ENCODE measurements at regions not wholly inside any gene's neighbourhood (a gene's known extent, or its start where the extent isn't known, plus 50 kb on each side); places are given as distances from the start of the nearest gene placed in this dataset.

DNA sequence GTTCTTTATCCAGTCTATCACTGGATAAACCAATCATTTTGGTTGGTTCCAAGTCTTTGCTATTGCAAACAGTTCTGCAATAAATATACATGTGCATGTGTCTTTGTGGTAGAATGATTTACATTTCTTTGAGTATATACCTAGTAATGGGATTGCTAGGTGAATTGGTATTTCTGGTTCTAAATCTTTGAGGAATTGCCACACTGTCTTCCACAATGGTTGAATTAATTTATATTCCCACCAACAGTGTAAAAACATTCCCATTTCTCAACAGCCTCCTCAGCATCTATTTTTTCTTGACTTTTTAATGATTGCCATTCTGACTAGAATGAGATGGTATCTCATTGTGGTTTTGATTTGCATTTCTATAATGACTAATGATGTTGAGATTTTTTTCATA, 791.7 kb upstream of the AGA start:
- no peak for TF ChIP-seq CTCF (IDR thresholded peaks at IDR 0.05; ENCODE audit: control insufficient read depth, insufficient read depth, low read depth, low read length, missing control alignments)
- H3K4me3 ChIP-seq (ENCODE audit: control insufficient read depth, low read depth, low read length) = no peak overlapping the region
- no peak for DNase-seq (ENCODE audit: low read depth)

GRCh38 chr4:178240891-178241290, 798.7 kb upstream of the AGA start:
- no peak overlapping the region for H3K4me3 ChIP-seq (ENCODE audit: control insufficient read depth, low read depth, low read length)
- TF ChIP-seq CTCF (IDR thresholded peaks at IDR 0.05; ENCODE audit: control insufficient read depth, insufficient read depth, low read depth, low read length, missing control alignments) = no peak
- no peak for DNase-seq (ENCODE audit: low read depth)

GRCh38 chr4:178241601-178242118, 799.4 kb upstream of the AGA start:
- TF ChIP-seq CTCF (IDR thresholded peaks at IDR 0.05; ENCODE audit: control insufficient read depth, insufficient read depth, low read depth, low read length, missing control alignments) = no peak
- DNase-seq (ENCODE audit: low read depth) = no peak
- H3K4me3 ChIP-seq (ENCODE audit: control insufficient read depth, low read depth, low read length) = no peak overlapping the region

DNA sequence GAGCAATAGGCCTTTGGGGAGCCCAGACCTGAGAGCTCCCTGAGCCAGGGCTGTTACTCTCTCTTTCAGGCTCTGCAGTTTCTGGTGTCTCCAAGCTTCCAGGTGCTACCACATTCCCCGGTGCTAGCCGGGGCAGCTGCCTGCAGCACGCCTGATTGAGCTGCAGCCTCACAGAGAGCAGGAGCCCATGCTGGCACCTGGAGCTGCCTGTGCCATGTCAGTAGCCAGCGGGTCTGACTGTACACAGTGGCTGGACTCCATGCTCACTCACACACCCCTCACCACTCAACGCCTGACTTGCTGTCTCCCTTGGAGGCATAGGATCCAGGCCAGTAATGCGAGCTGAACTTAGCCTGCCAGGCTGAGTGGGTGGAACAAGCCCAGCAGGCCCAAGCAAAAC, 800.4 kb upstream of the AGA start:
- H3K4me3 ChIP-seq (ENCODE audit: control insufficient read depth, low read depth, low read length) = no peak overlapping the region
- no peak for DNase-seq (ENCODE audit: low read depth)
- no peak for TF ChIP-seq CTCF (IDR thresholded peaks at IDR 0.05; ENCODE audit: control insufficient read depth, insufficient read depth, low read depth, low read length, missing control alignments)

DNA sequence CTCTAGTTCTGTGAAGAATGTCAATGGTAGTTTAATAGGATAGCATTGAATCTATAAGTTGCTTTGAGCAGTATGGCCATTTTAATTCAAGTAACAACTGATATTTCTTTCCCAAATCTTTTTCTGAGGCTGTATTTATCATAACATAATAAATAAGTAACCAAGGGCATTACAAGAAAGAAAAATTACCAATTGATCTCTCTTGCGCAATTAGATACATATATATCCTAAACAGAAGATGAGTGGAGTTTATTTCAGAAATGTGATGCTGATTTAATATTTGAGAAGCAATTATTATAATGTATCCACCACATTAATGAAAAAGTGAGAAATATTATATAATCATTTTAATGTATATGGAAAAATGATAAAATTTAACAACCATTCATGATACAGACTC, 802.5 kb upstream of the AGA start:
- no peak for DNase-seq (ENCODE audit: low read depth)
- TF ChIP-seq CTCF (IDR thresholded peaks at IDR 0.05; ENCODE audit: control insufficient read depth, insufficient read depth, low read depth, low read length, missing control alignments) = no peak
- no peak overlapping the region for H3K4me3 ChIP-seq (ENCODE audit: control insufficient read depth, low read depth, low read length)

GRCh38 chr4:178255172-178255571, 812.9 kb upstream of the AGA start:
- no peak for DNase-seq (ENCODE audit: low read depth)
- no peak for TF ChIP-seq CTCF (IDR thresholded peaks at IDR 0.05; ENCODE audit: control insufficient read depth, insufficient read depth, low read depth, low read length, missing control alignments)

DNA sequence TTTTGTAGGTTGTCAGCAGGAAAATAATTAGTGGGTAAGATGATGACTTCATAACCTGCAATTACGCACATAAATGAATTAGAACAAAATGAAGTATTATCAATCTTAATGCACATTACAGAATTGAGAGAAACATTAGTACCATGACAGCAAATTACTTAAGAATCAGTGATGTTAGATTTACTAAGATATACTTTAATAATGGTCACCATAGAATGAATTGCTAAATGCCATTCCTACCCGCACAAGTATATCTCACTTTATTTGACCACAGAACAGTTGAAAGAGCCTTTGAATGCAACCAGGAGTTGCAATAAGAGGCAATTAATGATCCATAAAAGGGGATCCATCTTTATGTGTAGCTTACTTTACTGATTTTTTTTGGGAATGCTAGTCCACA, 816.4 kb upstream of the AGA start:
- no peak for DNase-seq (ENCODE audit: low read depth)
- H3K4me3 ChIP-seq (ENCODE audit: control insufficient read depth, low read depth, low read length) = no peak overlapping the region
- no peak for TF ChIP-seq CTCF (IDR thresholded peaks at IDR 0.05; ENCODE audit: control insufficient read depth, insufficient read depth, low read depth, low read length, missing control alignments)

More at GRCh38 chr4:178255172-178255571, 812.9 kb upstream of the AGA start:
- no peak overlapping the region for H3K4me3 ChIP-seq (ENCODE audit: control insufficient read depth, low read depth, low read length)

Measured in AG09309 (cell line).